Sigmoid colon (tissue), 4 donors: ENCODE measurements at regions not wholly inside any gene's neighbourhood (a gene's known extent, or its start where the extent isn't known, plus 50 kb on each side); places are given as distances from the start of the nearest gene placed in this dataset.

Experiments
- EP300 ChIP-seq, 4 donors: sonication (generic); formaldehyde crosslinking; IDR thresholded peaks; one replicate each; pipeline ENCODE4 v1.6.1; 2017; ENCODE audit warnings: antibody characterized with exemption in 4 of 4
- POLR2A ChIP-seq, 2 donors: fragments of 450-650 bp; IDR thresholded peaks; one replicate each; pipeline ENCODE4 v1.6.1; 2016; ENCODE audit warnings: antibody characterized with exemption in 2 of 2, mild to moderate bottlenecking in 2 of 2, moderate library complexity in 2 of 2
- TF ChIP-seq, protein P1 (sequence below), 4 experiments: fragments of 450-650 bp in 3 of 4; fragments of 200-600 bp in 1 of 4; IDR thresholded peaks; one replicate each; pipeline ENCODE4 v1.5.1; 2016 to 2019; ENCODE audit warnings: antibody characterized with exemption in 4 of 4, mild to moderate bottlenecking in 3 of 4, moderate library complexity in 2 of 4

GRCh38 chr2:120897399-120897798 is 161.7 kb downstream of the GLI2 start:
- TF ChIP-seq, protein P1, sequence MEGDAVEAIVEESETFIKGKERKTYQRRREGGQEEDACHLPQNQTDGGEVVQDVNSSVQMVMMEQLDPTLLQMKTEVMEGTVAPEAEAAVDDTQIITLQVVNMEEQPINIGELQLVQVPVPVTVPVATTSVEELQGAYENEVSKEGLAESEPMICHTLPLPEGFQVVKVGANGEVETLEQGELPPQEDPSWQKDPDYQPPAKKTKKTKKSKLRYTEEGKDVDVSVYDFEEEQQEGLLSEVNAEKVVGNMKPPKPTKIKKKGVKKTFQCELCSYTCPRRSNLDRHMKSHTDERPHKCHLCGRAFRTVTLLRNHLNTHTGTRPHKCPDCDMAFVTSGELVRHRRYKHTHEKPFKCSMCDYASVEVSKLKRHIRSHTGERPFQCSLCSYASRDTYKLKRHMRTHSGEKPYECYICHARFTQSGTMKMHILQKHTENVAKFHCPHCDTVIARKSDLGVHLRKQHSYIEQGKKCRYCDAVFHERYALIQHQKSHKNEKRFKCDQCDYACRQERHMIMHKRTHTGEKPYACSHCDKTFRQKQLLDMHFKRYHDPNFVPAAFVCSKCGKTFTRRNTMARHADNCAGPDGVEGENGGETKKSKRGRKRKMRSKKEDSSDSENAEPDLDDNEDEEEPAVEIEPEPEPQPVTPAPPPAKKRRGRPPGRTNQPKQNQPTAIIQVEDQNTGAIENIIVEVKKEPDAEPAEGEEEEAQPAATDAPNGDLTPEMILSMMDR (IDR thresholded peaks at IDR 0.05), result no peak
- no peak for TF ChIP-seq POLR2A (IDR thresholded peaks at IDR 0.05)
- no peak for TF ChIP-seq EP300 (IDR thresholded peaks at IDR 0.05)
